HG02610 (cell line): ENCODE measurements at regions not wholly inside any gene's neighbourhood (a gene's known extent, or its start where the extent isn't known, plus 50 kb on each side); places are given as distances from the start of the nearest gene placed in this dataset.

Source experiments
- ATAC-seq: cut with Tn5 transposase; IDR thresholded peaks from one replicate; pipeline ENCODE4 v1.9.1; 2021; ENCODE audit warnings: mild to moderate bottlenecking, moderate library complexity; ENCODE audit not compliant: unreplicated experiment

- ATAC-seq: no peak
These were observed 75.9 kb upstream of the GALNT2 start for GRCh38 chr1:229991104-229991513.

- no peak for ATAC-seq
These were observed 75.2 kb upstream of the GALNT2 start for GRCh38 chr1:229991724-229992333.

- ATAC-seq: no peak
These were observed 74.0 kb upstream of the GALNT2 start for GRCh38 chr1:229993060-229993459.

GRCh38 chr1:229993894-229994293, 73.1 kb upstream of the GALNT2 start:
- ATAC-seq: no peak

GRCh38 chr1:229999004-229999670, 67.9 kb upstream of the GALNT2 start:
- ATAC-seq: no peak

GRCh38 chr1:230000493-230001184, 66.4 kb upstream of the GALNT2 start:
- ATAC-seq: no peak

- ATAC-seq: no peak
These were observed 64.8 kb upstream of the GALNT2 start for GRCh38 chr1:230002164-230002803.

GRCh38 chr1:230003409-230003808, 63.6 kb upstream of the GALNT2 start:
- ATAC-seq: no peak

GRCh38 chr1:230005040-230005439, 62.0 kb upstream of the GALNT2 start:
- ATAC-seq: peak; percentile 61

- no peak for ATAC-seq
These were observed 58.3 kb upstream of the GALNT2 start for GRCh38 chr1:230008721-230009120.

GRCh38 chr1:230009611-230010313, 57.3 kb upstream of the GALNT2 start:
- no peak for ATAC-seq

- no peak for ATAC-seq
These were observed 56.3 kb upstream of the GALNT2 start for GRCh38 chr1:230010603-230011332.

- ATAC-seq: no peak
These were observed 55.5 kb upstream of the GALNT2 start for GRCh38 chr1:230011333-230012092.

- no peak for ATAC-seq
These were observed 55.0 kb upstream of the GALNT2 start for GRCh38 chr1:230012093-230012393.

GRCh38 chr1:230012741-230013140, 54.3 kb upstream of the GALNT2 start:
- ATAC-seq: no peak

- ATAC-seq: no peak
These were observed 50.9 kb upstream of the GALNT2 start for GRCh38 chr1:230016159-230016558.
